Islet of Langerhans (tissue), 1 donor: ENCODE measurements at regions not wholly inside any gene's neighbourhood (a gene's known extent, or its start where the extent isn't known, plus 50 kb on each side); places are given as distances from the start of the nearest gene placed in this dataset.
"Not testable (repeated sequence)": the region's sequence is repeated elsewhere in the genome, so short reads cannot be mapped to it uniquely, and the experiment has no call there.

Source experiments
- FAIRE-seq: peaks from one replicate; lab custom pipeline; 2011; peaks lifted over from hg19 to GRCh38; lab: Jason Lieb, UNC

DNA sequence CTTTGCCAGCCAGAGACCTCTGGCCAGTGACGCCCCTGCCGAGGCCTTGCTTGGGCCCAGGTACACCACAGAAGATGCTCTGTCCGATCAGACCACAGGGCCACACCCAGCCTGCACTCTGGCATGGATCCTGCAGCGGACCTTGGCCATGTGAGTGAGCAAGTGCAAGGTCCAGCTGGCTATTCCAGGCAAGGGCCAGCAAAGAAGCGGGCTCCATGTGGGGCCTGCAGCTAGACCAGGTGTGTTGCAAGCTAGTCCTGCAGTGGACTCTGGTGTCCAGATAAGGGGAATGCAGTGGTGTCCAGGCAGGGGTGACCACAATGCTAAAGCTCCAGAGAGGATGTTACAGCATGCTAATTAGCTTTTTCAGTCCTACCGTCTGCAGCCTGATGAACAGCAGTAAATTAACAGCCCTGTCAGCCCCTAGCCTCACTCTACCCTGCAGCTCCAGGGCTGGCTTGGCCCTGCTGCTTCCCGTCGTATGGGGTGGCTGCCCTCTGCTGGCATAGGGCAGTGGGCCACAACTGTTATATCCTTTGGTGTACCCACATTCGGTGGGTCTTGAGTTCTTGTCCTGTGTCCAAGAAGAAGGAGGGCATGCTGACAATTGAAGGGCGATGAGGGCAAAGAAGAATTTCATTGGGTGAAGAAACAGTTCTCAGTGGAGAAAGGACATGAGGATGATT, 284.5 kb upstream of the POU5F2 start:
- no peak for FAIRE-seq

DNA sequence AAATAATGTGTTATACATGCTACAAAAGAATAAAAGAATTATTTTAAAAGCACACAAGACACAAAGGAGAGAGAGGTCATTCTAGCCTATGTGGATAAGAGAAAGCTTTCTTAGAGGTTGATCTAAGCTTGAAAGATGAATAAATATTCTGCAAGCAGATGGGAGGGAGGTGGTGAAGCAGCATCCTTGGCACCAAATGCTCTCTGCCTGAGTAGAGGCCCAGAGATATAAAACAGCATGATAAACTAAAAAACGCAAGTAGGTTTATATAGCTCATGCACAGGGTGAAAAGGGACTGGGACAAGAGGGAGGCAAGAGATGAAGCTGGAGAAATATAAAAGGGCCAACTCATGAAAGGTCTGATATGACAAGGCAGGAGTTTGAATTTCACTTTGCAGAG, 283.2 kb upstream of the POU5F2 start:
- no peak for FAIRE-seq

DNA sequence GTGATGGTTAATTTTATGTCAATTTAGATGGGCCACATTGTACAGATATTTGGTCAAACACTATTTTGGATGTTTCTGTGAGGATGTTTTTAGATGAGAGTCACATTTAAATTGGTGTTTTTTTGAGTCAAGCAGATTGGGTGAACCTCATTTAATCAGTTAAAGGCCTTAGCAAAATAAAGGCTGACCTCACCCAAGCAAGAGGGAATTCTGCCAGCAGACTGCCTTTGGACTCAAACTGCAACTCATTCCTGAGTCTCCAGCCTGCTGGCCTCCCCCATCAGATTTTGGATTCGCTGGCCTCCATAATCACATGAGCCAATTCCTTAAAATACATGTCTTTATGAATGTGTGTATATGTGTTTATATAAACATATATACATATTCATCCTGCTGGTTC, 282.7 kb upstream of the POU5F2 start:
- FAIRE-seq: no peak

DNA sequence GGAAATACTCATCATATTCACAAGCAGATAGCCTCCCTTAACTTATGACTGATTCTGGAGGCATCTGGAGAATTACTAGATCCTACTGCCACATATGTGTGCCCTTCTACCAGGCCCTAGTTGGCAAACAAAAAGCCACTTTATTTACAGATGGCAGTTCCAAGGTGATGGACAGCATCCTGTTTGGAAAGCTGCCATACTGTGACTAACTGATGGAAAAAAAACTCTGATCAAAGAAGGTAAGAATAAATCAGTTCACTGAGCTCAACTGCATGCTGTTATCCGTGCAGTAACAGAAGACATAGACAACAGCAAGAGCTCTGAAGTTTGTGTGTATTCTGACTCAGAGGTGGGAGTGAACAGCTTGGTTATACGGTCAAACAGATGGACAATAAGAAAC, 279.8 kb upstream of the POU5F2 start:
- no peak for FAIRE-seq

- no peak for FAIRE-seq
Measured at GRCh38 chr5:94017579-94017978, 276.2 kb upstream of the POU5F2 start.

- FAIRE-seq: no peak
Measured at GRCh38 chr5:94010814-94011213, 269.4 kb upstream of the POU5F2 start.

DNA sequence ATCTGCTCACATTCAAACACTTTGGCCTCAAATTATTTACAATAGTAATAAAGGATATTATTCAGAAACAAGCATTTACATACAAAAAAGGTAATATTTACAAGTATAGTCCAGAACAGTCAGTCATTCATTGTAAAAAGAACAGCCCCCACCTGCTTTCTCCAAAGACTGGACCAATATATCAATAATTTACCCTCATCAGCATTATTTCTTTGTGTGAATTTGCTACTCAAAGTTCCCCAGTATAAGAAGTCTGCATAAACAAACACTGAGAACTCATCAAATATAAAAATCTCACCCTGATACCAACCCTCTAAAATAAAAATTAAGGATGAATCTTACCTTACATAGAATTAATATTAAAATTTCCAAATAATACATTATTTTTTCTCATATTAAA, 267.8 kb upstream of the POU5F2 start:
- FAIRE-seq: no peak

GRCh38 chr5:93998951-93999455, 257.6 kb upstream of the POU5F2 start:
- no peak for FAIRE-seq

DNA sequence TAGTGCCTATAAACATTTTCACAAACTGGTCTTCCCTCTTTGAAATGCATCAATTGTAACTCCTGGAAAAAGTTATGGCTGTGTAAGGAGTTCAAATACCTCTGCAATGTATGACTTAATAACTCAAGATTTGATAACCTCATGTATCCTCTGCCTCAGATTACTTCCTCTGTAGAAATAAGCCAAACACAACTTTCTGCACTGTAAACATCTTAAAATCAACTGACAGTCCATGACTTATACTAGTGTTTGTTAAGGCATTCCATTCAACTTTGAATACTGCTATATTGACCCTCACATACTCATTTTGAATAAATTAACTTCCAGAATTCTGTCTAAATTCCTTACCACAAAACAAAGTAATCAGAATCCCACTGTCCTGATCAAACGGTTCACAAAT, 256.2 kb upstream of the POU5F2 start:
- no peak for FAIRE-seq

GRCh38 chr5:93995126-93995621, 253.8 kb upstream of the POU5F2 start:
- no peak for FAIRE-seq

DNA sequence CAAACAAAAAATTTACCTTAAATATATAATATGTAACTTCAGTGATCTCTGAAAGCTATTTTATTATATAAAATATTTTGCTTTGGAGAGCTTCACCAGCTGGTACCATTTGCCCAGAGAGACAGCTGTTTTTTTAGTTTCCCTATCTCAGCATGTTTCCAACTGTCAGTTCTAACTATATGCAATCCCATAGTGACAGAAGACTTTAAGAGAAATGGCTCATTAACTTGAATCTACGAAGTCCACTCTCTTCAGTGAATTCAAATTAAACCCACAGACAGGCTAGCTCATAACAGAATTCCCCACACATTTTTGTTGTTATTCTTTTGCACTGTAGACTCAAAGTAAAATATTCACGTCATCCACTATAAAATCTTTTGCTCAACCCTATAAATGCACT, 251.8 kb upstream of the POU5F2 start:
- FAIRE-seq: no peak

- no peak for FAIRE-seq
Measured at GRCh38 chr5:93990504-93991070, 249.2 kb upstream of the POU5F2 start.

GRCh38 chr5:93985940-93986570, 244.7 kb upstream of the POU5F2 start:
- FAIRE-seq: not testable (repeated sequence)

DNA sequence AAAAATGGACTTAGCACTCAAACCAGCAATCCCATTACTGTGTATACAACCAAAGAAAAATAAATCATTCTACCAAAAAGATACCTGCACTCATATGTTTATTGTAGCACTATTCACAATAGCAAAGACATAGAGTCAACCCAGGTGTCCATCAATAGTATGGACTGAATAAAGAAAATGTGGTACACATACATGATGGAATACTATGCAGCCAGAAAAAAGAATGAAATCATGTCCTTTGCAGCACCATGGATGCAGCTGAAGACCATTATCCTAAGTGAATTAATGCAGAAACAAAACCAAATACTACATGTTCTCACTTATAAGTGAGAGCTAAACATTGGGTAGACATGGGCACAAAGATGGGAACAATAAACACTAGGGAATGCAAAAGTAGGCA, 236.8 kb upstream of the POU5F2 start:
- FAIRE-seq: no peak

DNA sequence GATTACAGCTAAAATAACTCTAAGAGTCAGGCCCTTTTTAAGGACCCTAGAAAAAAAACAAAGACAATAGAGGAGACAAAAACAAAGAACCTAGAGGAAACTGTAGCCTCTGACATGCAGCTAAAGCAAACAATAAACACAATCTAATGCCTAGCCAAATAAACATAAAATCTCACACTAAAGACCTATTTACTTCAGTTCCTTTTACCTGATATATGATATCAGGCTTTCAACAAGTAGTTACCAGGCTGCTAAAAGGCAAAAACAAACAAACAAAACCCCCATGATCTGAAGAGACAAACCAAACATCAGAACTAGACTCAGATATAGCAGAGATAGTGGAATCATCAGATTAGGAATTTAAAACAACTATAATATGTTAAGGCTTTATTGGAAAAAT, 226.5 kb upstream of the POU5F2 start:
- no peak for FAIRE-seq

DNA sequence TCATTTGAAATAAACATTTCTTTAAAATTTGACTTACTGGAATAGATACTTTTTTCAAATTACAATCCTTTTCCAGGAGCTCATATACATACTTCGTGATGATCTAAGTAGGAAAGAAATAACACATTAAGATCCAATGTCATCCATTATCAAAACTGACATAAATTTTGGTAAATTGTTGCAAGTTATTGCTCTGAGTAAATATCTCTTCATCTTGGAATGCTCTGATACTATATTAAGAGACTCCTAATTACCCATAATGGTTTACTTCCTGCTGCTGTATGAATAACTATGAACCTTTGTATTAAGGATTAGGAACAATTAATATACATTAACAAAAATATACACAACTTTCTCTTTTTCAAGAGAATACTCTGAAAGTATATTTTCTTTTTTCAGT, 223.0 kb upstream of the POU5F2 start:
- FAIRE-seq: no peak

DNA sequence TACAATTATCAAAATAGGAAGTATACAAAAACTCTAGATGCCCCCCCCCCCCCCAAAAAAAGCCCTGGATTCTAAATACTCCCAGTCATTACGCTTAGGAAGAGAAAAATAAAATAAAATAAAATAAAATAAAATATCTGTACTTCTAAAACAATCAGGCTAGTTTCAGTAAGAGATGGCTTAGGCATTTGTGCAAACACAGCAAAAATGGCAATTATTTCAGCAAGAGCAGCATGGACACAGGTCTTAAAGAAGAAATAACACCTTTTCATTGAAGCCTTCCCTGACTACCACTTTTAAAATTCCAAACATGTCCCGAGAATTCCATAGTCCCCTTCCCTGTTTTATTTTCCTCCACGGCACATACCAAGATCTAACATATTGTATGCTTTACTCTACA, 218.6 kb upstream of the POU5F2 start:
- no peak for FAIRE-seq

DNA sequence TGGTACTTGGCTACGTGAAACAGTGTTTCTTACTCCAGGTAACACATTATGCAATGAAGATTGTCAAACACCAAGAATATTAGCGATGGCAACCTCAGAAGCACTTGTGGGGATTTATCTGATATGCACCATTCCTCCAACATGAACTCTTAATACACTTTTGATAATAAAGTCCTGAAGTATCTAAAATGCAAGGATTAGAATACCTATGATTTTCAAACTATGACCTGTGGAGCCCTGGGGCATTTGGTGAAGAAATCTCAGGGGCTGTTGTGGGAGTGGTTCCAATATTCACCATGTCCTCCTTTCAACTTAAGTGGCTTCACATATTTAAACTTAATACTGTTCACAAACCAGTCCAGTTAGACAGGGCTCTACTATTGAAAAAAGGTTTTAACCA, 214.6 kb upstream of the POU5F2 start:
- FAIRE-seq: no peak

- no peak for FAIRE-seq
Measured at GRCh38 chr5:93954421-93955069, 213.1 kb upstream of the POU5F2 start.

- no peak for FAIRE-seq
Measured at GRCh38 chr5:93953442-93953841, 212.0 kb upstream of the POU5F2 start.

DNA sequence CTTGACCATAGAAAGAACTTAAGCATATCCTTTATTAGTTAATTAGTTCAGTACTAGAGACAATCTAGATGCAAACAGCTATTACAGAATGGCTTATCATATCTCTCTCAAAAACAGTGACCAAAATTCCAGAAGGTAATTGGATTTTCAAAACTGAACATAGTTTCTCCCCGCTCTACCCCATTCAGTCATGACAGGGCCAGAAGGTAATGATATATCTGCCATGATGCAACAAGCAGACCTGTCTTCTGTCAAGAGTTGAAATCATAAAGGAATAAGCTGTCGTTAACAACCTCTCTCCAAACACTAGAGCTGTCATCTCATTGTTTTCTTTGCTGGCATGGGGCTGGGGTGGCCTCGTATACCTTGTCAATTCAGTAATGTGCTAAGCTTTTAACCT, 200.5 kb upstream of the POU5F2 start:
- no peak for FAIRE-seq

DNA sequence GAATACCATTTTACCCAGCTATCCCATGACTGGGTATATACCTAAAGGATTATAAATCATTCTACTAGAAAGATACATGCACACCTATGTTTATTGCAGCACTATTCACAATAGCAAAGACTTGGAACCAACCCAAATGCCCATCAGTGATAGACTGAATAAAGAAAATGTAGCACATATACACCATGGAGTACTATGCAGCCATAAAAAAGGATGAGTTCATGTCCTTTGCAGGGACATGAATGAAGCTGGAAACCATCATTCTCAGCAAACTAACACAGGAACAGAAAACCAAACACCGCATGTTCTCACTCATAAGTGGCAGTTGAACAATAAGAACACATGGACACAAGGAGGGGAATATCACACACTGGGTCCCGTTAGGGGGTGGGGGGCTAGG, 191.9 kb upstream of the POU5F2 start:
- FAIRE-seq: not testable (repeated sequence)

DNA sequence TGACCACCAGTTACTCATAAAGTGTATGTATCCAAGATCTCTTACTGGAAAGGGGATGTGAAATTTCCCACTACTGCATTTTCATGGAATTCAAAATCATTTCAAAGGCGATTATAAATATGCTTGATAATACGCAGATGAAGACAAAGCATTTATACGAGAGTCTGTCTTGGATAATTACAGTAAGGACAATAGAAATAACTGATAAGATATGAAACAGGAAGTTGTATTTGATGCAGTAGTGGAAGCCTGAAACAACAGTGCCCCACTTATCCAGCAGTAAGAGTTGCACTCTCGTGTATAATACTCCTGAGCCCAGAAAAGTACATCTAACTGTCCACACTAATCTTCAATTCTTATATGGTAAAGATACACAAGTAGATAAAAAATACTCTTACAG, 188.7 kb upstream of the POU5F2 start:
- no peak for FAIRE-seq
